GM21367 (cell line): ENCODE measurements at regions not wholly inside any gene's neighbourhood (a gene's known extent, or its start where the extent isn't known, plus 50 kb on each side); places are given as distances from the start of the nearest gene placed in this dataset.
"Not testable (repeated sequence)": the region's sequence is repeated elsewhere in the genome, so short reads cannot be mapped to it uniquely, and the experiment has no call there.

Experiments
- ATAC-seq: cut with Tn5 transposase; IDR thresholded peaks from one replicate; pipeline ENCODE4 v1.9.1; 2021; ENCODE audit not compliant: unreplicated experiment

DNA sequence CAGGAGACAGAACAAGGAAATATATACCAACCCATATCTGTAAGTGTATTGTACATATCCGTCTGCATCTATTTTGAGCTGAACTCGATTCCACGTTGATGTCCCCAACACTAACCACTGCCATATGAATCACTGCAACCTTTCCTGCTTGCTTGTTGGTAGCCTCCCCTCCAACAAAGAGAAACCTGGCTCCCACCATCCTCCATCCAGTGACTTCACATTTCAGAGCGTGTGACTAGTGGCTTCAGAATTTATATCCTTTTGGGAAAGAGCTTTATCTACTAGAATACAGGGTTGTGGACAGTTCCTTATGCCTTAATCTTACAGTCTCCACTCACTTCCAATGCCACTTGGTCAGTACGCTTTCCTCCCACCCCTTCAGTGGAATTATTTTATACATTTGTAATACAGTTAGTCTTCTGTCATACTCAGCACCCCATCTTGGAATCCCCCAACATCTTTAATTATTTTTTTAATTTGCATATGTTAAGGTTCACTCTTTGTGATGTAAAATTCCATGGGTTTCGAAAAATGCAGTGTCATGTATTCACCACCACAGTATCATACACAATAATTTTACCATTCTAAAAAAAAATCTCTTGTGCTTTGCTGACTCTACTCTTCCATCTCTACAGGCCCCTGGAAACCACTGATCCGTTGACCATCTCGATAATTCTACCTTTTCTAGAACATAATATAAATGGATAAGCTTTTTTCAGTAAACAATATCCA, 264.7 kb downstream of the BCL2L11 start:
- not testable (repeated sequence) for ATAC-seq

DNA sequence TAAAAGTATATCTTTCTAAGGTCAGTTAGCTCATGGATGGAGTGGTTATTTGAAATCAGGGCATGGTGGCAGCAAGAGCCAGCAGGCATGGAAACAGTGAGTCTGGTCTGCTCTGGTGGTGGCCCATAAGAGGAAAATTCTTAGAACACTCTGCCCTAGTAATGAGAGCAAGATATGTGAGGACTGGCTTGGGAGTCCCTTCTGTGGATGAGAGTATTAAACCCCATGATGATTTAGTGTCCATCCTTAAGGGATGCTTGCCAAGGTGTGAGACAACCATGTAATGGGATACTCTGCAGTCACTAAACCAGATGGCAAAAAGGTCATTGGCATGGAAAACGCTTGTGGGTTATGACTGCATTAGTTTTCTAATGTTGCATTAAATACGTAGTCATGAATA, 269.9 kb downstream of the BCL2L11 start:
- not testable (repeated sequence) for ATAC-seq

DNA sequence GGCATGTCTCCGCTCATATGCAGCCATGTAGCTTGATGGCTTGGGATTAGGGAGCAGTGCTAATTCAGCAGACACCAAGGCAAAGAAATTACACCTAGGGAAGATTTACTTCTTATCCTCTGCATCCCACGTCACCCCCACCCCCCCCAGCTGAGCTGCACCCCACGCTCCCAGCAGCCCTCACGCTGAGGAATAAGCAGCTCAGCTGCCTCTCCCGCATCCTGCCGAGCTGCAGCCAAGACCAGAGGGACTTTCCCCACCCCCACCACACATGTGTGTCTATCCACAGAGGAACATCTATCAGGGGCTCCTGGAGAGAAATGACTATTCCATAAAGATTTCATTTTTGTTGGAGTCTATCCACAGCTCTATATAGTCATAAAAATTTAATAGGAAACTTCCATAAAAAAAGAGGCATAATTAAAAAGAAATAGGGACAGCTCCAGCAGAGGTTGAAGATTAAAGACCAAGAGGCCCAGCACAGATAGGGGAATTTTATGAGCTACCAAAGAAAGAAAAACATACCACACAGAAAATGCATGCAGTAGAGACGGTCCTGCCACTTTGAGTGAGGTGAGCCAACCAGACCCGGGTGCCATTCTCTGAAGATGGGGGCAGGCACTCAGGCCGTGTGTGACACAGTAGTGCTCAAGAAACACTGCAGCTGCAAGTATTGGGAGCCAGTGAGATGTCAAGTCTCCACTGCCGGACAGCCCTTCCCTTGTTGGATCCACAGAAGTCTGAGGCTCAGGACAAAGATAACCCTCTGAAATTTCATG, 274.8 kb downstream of the BCL2L11 start:
- ATAC-seq = not testable (repeated sequence)

DNA sequence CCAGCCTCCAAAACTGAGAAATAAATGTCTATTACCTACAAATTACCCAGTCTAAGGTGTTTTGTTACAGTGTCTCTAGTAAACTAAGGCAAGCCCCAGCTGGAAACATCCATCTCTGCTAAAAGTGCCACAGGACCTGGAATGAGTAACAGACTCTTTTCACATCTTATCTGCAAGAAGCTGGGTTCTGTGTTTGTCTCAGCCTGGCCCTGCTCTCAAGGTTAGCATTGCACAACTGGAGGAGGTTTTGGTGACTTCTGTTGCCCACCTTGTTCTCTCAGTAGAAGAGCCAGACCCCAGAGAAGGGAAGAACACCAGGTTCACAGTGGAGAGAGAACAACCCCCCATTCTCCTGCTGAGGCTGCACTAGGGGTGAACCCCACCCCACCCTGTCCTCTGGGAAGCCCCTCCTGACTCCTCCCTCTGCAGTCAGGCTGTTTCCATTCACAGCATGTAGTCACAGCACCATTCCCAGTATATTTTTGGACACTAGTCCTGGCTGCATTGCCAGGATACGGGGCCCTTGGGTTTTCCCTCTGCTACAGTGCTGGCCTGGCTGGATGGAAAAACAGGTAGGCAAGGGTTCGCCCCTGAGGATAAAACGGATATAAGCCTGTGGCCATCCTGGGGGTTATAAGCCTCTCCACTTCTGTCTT, 280.0 kb downstream of the BCL2L11 start:
- ATAC-seq = not testable (repeated sequence)

DNA sequence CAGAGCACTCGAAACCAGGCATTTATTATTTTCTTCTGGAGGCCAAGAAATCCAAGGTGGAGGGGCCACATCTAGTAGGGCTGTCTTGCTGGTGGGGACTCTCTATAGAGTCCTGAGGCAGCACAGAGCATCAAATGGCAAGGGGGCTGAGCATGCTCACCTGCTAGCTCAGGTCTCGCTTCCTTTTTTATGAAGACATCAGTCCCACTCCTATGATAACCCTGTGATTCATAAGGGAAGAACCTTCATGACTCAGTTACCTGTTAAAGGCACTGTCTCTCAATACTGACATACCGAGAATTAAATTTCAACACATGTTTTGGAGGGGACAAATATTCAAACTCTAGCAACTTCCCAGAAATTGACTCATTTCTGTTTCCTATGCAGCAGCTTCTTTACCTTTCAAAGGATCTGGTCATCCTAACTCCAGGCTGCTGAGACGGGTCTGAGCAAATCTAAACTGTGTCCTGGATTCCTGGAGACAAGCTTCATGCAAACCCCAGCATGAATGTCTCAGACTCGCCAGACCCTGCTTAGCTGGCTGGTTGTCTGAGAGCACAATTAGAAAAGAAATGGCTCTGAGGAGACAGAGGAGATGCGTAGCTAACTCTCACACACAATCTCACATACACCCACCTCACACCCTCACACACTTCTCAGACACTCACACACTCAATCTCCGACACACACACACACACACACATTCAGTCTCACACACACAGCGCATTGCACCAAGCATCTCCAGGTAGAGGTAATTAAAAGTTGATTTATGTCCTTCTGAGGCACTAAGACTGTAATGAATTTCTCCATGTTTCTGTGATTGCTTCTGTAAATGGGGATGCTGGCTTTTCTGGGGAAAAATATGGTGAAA, 280.8 kb downstream of the BCL2L11 start:
- not testable (repeated sequence) for ATAC-seq

DNA sequence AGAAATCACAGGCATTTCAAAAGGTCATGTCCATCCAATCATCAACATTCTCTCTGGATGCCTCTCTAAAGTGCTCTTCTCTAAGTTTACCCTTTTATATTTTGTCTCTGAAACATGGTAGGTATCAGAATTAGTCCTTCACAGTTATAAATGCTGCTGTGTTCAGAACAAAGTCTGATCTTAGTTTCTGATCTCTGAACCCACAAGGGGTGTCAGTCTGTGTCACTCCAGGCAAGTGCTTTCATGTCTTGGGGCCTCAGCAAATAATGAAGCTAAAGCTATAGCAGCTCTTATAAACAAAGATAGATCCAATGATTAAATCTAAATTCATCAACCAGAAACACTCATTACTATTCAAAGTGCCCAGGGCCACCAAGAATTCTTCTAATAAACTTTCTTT, 281.7 kb downstream of the BCL2L11 start:
- not testable (repeated sequence) for ATAC-seq

DNA sequence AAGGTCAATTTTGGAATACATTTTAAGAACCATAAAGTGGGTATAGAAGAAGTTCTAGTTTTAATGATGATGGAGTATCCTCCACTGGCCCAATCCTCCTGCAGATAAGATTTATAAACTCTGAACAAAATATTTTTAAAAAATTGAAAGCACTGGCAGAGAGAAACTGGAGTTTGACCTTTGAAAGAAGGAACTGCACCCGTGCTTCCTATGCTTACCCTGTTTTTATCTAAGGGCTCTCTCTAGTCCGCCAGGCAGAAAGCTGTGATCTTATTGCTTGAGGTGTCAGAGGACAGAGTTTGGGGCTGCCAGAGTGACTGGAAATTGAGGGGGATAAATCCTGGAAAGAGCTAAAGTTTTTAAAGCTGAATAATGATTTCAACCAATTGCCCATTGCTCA, 282.6 kb downstream of the BCL2L11 start:
- not testable (repeated sequence) for ATAC-seq

DNA sequence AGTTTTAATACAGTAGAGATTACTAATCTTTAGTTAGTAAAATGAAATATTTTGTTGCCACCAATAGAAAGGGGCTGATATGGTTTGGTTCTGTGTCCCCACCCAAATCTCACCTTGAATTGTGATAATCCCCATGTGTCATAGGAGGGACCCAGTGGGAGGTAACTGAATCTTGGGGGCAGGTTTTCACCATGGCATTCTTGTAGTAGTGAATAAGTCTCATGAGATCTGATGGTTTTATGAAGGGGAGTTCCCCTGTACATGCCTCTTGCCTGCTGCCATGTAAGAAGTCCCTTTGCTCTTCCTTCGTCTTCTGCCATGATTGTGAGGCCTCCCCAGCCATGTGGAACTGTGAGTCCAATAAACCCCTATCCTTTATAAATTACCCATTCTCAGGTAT, 285.9 kb downstream of the BCL2L11 start:
- ATAC-seq = not testable (repeated sequence)

DNA sequence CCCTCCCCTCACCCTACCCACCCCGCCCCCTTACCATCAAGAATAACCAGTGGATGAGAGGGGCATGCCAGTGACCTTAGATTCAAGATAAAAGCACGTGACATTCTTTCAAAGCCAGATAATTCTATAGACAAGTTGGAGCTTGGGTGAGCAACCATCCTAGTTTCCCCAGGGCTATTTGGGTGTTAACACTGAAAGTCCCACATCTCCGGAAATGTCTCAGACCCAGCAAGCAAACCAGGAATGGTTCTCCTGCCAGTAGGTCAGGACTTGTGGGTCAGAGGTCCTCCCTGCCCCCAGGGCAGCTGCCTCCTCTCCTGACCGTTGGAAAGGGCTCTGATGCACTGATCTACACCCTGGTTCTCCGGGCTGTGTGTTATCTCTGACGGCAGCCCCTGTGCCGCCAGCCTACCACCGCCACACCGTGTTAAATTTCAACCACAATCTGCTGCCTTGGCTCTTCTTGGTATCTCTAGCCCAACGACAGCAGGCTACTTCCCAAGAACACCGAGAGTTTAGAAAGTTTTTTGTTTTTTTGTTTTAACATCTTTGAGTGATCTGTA, 287.0 kb downstream of the BCL2L11 start:
- not testable (repeated sequence) for ATAC-seq

DNA sequence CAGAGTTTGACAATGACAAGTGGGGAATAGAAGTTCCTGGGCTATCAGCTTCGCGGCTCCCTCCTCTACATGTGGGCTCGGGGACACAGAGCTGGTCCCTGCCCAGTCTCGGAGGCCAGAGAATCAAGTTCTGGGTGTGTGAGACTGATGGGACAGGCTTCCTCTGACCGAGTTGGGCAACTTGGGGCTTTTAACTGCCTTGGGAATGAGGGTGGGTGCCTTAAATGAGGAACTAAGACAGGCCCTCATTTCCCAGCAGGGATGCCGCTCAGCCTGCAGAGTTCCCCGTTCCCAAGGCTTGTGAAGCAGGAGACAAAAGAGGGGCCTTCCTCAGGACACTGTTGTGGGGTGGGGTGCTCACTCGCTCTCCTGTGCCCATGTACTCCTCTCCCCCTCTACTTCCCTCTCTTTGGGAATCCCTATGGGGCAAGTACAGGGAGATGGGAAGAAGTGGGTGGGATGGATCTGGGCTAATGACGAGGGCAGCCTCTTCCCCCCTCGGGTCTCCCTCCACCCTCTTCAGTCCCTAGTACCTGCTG, 290.2 kb downstream of the BCL2L11 start:
- ATAC-seq = not testable (repeated sequence)

DNA sequence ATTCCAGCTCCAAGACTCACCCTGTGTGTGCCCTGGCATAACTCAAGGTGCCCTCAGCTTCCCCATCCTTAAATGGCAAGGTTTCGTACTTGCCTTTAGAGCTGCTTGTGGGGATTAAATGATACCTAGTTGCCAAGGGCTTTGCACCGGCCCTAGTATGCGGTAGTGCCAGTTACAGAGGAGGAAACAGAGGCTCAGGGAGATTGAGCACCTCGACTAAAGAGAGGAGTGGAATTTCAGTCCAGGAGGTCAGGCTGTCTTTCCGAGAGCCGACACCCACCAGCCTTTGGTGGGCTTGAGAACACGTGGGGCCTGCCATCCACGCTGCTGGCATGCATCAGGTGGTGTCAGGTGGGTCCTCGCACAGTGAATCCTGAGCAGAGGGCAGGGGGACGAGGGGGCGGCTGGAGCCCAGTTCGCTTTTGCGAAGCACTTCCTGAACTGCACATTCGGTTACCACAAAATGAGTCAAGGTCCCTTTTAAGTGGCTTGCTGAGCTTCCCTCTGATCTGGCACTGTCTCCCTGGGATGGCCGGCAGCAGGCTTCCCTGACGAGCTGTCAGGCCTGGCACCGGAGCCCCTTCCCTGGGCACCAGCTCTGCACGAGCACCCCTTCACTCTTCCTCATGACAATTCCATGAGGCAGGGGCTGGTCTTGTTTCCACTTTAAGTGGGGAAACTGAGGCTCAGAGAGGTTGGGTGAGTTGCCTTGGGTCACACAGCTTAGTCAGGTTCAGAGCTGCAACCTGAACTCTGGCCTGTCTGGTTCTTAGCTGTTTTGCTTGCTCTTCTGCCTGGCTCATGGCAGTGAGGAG, 291.4 kb downstream of the BCL2L11 start:
- not testable (repeated sequence) for ATAC-seq

DNA sequence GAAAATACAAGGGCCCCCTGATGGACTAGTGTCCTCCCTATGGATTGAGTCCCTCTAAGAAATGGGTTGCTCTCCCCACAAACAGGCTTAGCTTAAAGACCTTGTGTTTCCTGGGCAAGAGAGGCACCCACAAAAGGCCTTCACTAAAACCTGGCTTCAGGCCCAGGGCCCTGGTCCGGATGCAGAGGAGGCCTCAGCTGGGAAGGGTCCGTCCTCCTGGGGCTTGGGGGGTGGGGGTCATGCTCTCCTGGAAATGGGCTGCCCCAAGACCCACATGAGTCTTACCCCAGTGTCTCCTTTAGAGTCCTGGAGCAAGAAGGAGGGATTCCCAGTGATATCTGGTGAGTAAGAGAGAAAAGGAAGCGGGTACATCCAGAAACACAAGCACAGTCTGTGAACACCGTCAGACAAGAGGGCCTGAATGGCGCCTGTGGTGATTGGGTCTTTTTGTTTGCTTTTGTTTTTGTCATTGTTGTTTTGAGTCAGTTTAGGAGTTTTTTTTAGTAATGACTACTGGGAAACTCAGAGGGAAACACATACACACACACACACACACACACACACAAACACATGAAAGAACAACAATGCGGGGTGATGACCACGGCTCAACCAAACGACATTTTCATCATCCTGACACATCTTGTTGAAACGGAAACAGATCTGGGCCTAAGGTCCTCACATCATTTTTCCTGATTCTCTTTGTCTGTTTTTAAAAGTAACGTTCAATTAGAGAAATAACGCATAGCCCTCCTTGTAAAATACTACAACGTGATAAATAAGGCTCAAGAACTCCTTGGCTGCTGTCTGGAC, 292.3 kb downstream of the BCL2L11 start:
- not testable (repeated sequence) for ATAC-seq

DNA sequence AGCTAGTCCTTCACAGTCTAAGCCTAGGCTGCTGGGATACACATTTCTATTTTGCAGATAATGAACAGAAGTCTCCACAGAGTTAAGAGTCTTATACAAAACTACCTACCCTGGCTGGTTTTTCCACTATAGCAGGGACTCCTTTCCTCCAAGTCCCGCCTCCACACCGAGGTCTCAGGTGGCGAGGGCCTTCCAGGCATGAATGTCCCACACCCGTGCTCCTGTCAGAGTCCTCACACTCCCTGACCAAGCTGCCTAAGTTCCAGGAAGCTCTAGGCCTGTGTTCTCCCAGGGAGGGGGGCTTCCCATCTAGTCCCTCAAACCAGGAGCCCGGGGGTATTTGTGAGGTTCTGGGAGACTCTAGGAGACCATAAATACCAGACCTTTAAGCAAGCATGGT, 293.2 kb downstream of the BCL2L11 start:
- ATAC-seq = not testable (repeated sequence)

DNA sequence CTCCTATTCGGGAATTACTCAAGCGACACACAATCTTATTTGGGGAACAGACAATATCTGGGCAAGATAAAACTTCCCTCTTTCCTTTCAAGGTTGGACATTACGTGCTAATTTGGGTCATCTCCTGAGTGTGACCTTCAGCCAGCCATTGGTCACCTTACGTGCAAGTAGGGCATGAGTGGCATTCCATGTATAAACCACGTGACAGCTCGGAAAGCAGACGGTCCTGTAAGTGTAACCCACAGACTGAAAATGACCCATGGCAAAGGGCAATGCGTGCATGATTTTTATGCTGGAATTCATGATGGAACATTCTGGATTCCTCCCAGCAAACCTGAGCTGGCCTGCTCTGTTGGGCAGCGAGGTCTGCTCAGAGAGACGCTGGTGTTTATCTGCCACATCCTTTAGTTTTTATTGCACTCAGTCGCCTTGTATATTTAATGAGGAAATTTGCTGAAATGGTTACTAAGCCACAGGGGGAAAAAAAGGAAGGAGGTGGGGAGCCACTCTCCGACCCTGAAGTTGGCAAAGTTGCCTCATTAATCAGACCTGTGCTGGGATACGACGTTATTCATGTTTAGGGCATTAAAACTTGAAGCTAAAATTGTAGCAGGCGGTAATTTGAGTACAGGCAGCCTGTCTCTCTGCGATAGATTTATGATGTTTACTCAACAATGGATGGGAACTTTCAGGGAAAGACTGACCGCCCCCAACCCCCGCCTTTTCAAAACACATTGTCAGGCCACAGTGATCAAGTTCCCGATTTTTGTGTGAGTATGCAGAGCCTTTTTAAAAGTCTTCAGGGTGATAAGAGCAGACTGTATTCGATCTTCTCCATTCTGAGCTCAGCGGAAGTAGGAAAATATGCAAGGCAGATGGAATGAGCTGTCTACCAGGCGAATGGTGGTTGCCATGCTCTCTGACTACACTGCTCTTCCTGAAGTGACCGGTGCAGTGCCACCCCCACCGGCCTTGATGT, 295.3 kb downstream of the BCL2L11 start:
- not testable (repeated sequence) for ATAC-seq

DNA sequence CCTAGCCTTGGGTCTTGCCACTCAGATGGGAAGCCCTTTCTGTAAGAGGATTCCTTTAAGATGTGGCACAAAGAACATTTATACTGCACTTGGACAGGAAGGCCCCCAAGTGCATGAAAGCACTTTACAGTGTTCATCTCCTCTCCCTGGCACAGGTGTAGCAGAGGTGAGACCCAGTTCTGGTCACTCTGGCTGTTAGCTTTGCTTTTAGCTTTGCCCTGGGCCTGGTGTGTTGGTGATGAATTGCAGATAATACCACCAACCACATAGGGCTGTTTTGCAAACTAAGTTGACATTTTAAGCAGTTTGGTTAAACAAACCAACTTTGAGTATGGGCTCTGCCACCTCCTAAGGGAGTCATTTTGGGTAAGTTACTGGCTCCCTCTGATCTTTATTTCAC, 296.3 kb downstream of the BCL2L11 start:
- not testable (repeated sequence) for ATAC-seq

DNA sequence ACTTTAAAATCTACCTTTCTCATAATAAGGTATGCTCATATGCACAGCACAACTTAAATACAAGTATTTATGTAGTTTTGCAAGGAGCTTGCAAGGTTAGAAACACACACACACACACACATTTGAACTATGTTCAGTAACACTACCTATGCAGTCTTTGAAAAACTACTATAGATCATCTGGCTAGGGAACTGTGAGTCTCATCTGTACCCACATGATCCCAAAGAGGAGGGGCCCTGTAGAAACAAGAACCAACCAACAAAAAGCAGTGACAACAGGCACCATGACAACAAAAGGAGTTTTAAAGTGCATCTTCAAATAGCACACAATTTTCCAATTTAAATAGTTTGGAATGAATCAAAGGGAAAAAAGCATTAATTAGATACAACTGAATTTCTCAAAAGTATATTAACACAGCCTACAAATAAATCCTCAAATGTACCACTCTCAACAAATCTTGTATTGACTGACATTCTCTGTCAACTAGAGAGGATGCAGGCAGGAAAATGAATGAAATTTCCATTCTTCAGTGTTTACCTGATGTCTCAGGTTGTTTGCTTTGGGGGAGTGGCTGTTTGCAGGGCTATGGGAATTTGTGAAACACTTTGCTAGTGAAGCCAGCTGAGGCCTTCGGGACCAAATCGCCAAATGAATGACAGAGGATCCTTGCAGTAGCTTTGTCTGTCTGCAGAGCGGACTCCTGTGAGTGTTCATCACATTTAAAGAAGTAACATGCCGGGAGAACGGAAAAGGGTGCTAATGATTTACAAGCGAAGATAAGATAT, 297.6 kb downstream of the BCL2L11 start:
- ATAC-seq = not testable (repeated sequence)
